ENCODE measurements at regions not wholly inside any gene's neighbourhood (a gene's known extent, or its start where the extent isn't known, plus 50 kb on each side); places are given as distances from the start of the nearest gene placed in this dataset.

GRCh38 chr15:24146251-24146650 is 459.1 kb upstream of the NDN start:
- TF ChIP-seq NFIC (IDR thresholded peaks at IDR 0.05), result no peak
- no peak for TF ChIP-seq CEBPB (IDR thresholded peaks at IDR 0.05)
- no peak for TF ChIP-seq MAX (IDR thresholded peaks at IDR 0.05)
- no peak for TF ChIP-seq YY1 (IDR thresholded peaks at IDR 0.05; ENCODE audit: low read depth)
- TF ChIP-seq TCF12 (IDR thresholded peaks at IDR 0.05; ENCODE audit: low read depth), result no peak
- TF ChIP-seq ZBTB7A (IDR thresholded peaks at IDR 0.05; ENCODE audit: low read depth), result no peak
- no peak for TF ChIP-seq EGR1 (IDR thresholded peaks at IDR 0.05)
- TF ChIP-seq RAD21 (IDR thresholded peaks at IDR 0.05; ENCODE audit: low read depth), result no peak
- TF ChIP-seq USF1 (IDR thresholded peaks at IDR 0.05), result no peak
- no peak for TF ChIP-seq REST (IDR thresholded peaks at IDR 0.05; ENCODE audit: low read depth)
- no peak for TF ChIP-seq TAF1 (IDR thresholded peaks at IDR 0.05; ENCODE audit: low read depth)

DNA sequence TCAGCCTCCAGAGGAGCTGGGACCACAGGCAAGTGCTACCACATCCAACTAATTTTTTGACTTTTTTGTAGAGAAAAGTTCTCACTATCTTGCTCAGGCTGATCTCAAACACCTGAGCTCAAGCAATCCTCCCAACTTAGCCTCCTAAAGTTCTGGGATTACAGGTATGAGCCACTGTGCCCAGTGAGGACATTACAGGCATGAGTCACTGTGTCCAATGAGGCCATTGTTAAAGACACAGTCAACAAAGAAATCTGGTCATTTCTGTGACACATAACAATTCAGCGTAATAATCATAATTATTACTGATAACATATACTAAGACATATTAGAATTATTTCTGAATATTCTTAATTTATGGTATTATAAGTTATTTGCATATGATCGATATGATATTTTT is 463.4 kb upstream of the NDN start:
- no peak for TF ChIP-seq USF1 (IDR thresholded peaks at IDR 0.05)
- no peak for TF ChIP-seq FOXM1 (IDR thresholded peaks at IDR 0.05; ENCODE audit: borderline replicate concordance, low read depth)
- TF ChIP-seq EP300 (IDR thresholded peaks at IDR 0.05; ENCODE audit: borderline replicate concordance), result no peak
- TF ChIP-seq EGR1 (IDR thresholded peaks at IDR 0.05), result no peak
- no peak for TF ChIP-seq CEBPB (IDR thresholded peaks at IDR 0.05)
- no peak for TF ChIP-seq RAD21 (IDR thresholded peaks at IDR 0.05; ENCODE audit: low read depth)
- TF ChIP-seq TEAD4 (IDR thresholded peaks at IDR 0.05), result no peak
- no peak for TF ChIP-seq REST (IDR thresholded peaks at IDR 0.05; ENCODE audit: low read depth)
- TF ChIP-seq ZBTB7A (IDR thresholded peaks at IDR 0.05; ENCODE audit: low read depth), result no peak
- TF ChIP-seq YY1 (IDR thresholded peaks at IDR 0.05; ENCODE audit: low read depth), result no peak
- no peak for TF ChIP-seq MAX (IDR thresholded peaks at IDR 0.05)
- no peak for TF ChIP-seq NFIC (IDR thresholded peaks at IDR 0.05)

- TF ChIP-seq TCF12 (IDR thresholded peaks at IDR 0.05; ENCODE audit: low read depth) (no peak), CREB1 (IDR thresholded peaks at IDR 0.05; ENCODE audit: low read depth) (no peak), MAX (IDR thresholded peaks at IDR 0.05) (no peak), TEAD4 (IDR thresholded peaks at IDR 0.05) (no peak), CEBPB (IDR thresholded peaks at IDR 0.05) (no peak), YY1 (IDR thresholded peaks at IDR 0.05; ENCODE audit: low read depth) (no peak), TAF1 (IDR thresholded peaks at IDR 0.05; ENCODE audit: low read depth) (no peak), REST (IDR thresholded peaks at IDR 0.05; ENCODE audit: low read depth) (no peak), USF1 (IDR thresholded peaks at IDR 0.05) (no peak), NFIC (IDR thresholded peaks at IDR 0.05) (no peak), FOXM1 (IDR thresholded peaks at IDR 0.05; ENCODE audit: borderline replicate concordance, low read depth) (no peak), ZBTB7A (IDR thresholded peaks at IDR 0.05; ENCODE audit: low read depth) (no peak), EGR1 (IDR thresholded peaks at IDR 0.05) (no peak)
Observed at GRCh38 chr15:24223739-24224138, 451.8 kb upstream of the NPAP1 start.

DNA sequence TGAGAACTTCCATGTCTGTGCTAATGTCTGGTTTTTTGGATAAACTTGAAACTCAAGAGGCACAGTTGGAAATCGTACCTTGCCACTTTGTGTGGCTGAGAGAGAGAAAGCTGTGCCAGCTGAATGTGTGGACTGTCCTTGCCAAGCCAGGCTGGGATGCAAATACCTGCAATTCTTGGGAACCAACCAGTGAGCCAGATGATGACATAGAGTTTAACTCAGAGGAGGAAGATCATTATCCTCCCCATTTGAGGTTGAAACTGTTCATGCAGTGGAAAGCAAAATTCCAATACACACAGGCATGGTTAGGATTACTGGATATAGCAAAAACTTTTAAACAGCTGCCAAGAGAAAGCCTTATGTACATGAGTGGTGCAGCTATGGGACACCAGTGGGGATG is 451.4 kb upstream of the NPAP1 start:
- no peak for TF ChIP-seq MAX (IDR thresholded peaks at IDR 0.05)
- TF ChIP-seq TCF12 (IDR thresholded peaks at IDR 0.05; ENCODE audit: low read depth), result no peak
- no peak for TF ChIP-seq EP300 (IDR thresholded peaks at IDR 0.05; ENCODE audit: borderline replicate concordance)
- TF ChIP-seq TEAD4 (IDR thresholded peaks at IDR 0.05), result no peak
- TF ChIP-seq YY1 (IDR thresholded peaks at IDR 0.05; ENCODE audit: low read depth), result no peak
- TF ChIP-seq ZBTB7A (IDR thresholded peaks at IDR 0.05; ENCODE audit: low read depth), result no peak
- TF ChIP-seq CREB1 (IDR thresholded peaks at IDR 0.05; ENCODE audit: low read depth), result no peak
